Activated CD4-positive, alpha-beta T cell treated with anti-CD3 and anti-CD28 coated beads, Interleukin-2, amount 50 U/mL, for 48 hours (primary cell): ENCODE measurements at regions not wholly inside any gene's neighbourhood (a gene's known extent, or its start where the extent isn't known, plus 50 kb on each side); places are given as distances from the start of the nearest gene placed in this dataset.

Experiments
- DNase-seq, 2 experiments: peaks; one replicate each; pipeline ENCODE4 v3.0.0-alpha.2; 2020

DNA sequence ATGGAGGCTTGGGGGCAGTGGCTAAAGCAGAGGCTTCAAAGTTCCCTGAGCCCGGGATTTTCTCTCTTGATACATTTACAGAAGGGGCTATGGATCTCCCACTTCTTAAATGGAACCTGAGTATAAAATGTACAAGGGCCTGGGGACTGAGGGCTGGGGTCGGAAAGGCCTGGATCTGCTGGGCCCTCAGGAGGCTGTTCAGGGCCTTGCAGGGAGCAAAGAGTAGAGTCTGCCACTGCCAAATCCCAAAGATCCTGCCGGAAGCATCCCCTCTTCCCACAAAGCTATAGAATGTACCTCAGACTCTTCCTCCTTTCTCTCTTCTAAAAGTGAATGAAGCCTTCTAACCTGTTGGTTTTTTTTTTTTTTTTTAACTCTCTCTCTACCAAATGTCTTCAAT, 59.8 kb upstream of the ARHGEF3 start:
- DNase-seq: no peak

DNA sequence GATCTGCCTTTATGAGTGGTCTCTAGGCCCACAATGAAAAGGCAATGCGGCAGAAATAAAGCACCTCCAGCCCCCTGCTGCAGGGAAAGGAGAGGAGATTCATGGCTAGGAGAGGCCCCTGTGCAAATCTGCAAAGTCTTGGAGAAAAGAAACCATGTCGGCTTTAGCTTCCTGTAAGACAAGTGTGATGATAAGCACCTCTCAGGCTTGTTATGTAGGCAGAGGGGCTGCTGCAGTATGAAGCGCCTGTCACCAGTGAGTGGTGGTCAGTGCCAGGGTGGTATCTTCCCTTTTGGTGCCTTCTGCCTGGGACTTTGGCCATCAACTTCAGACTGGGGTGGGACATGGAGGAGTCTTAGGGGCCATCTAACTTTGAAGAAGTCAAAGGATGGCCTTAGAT, 59.2 kb upstream of the ARHGEF3 start:
- DNase-seq: no peak

- DNase-seq: no peak
Observed at GRCh38 chr3:56860351-56860750, 58.6 kb upstream of the ARHGEF3 start.

DNA sequence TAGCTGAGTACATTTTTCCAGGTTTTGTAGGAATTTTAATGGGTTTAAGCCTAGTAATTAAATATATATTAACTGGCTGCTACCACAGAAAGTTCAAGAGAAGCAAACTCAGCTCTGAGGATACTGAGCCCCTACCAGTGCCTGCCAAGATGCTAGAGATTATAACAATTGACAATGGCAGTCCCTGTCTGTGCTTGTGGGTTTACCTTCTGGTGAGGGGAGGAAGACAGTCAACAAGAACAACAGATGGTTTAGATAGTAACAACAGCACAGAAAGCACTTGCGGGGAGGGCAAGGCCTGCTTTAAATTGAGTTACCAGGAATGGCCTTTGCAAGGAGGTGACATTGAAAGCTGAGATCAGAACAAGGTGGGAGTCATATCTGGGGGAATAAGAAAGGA, 56.6 kb upstream of the ARHGEF3 start:
- no peak for DNase-seq

- no peak for DNase-seq
Observed at GRCh38 chr3:56857178-56857577, 55.4 kb upstream of the ARHGEF3 start.

DNA sequence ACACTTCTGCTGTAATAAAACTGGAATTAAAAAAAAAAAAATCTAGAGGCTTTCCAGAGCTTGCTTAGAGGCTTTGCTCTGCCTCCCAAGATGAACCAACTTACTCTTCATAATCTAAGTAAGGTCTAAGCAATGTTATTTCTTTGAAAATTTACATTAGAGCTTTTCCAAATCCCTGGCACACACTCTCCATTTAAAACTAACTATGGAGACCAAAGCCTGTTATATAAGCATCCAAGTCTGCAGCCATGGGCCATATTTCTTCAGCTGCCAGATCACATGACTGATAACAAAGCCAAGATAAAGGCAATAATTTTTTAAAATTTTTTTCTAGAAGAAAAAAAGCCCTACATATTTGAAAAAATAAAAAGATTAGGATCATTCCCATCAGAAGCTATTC, 55.0 kb upstream of the ARHGEF3 start:
- DNase-seq: no peak

GRCh38 chr3:56855856-56856512, 54.2 kb upstream of the ARHGEF3 start:
- peak; percentile 52 to 61 for DNase-seq

GRCh38 chr3:56854856-56855611, 53.3 kb upstream of the ARHGEF3 start:
- no peak for DNase-seq

GRCh38 chr3:56851966-56852884, 50.5 kb upstream of the ARHGEF3 start:
- DNase-seq: no peak
